Activated B cell treated with CpG ODN at 0.5 μM for 24 hours (primary cell): ENCODE measurements at regions not wholly inside any gene's neighbourhood (a gene's known extent, or its start where the extent isn't known, plus 50 kb on each side); places are given as distances from the start of the nearest gene placed in this dataset.

Experiments
- ATAC-seq: fragments of 200-7000 bp; cut with Tn5 transposase; one replicate; pipeline ENCODE4 v1.10.0; 2021; ENCODE audit warnings: low read depth, mild to moderate bottlenecking, moderate library complexity
- CTCF ChIA-PET: fragments of 350-600 bp; sonication (Branson Sonifier 250); formaldehyde crosslinking; loops from one replicate; lab custom pipeline; 2021; ENCODE audit warnings: antibody characterized with exemption; lab: Charles Lee
- POLR2A ChIA-PET: fragments of 350-600 bp; sonication (Branson Sonifier 250); formaldehyde crosslinking; loops from one replicate; lab custom pipeline; 2021; ENCODE audit warnings: antibody characterized with exemption; lab: Charles Lee
- DNase-seq: peaks from one replicate; pipeline ENCODE4 v3.0.0; 2022
- H3K27ac Mint-ChIP-seq: one replicate; pipeline ENCODE4 v1.8.0; 2020; ENCODE audit warnings: mixed read lengths
- H3K27me3 Mint-ChIP-seq: one replicate; pipeline ENCODE4 v1.8.0; 2021; ENCODE audit warnings: mixed read lengths
- H3K36me3 Mint-ChIP-seq: one replicate; pipeline ENCODE4 v1.8.0; 2021; ENCODE audit warnings: low read depth, mixed read lengths
- H3K4me1 Mint-ChIP-seq: one replicate; pipeline ENCODE4 v1.8.0; 2021; ENCODE audit warnings: mixed read lengths
- H3K4me3 Mint-ChIP-seq: one replicate; pipeline ENCODE4 v1.8.0; 2020; ENCODE audit warnings: mild to moderate bottlenecking, mixed read lengths
- H3K9me3 Mint-ChIP-seq: one replicate; pipeline ENCODE4 v1.8.0; 2020; ENCODE audit warnings: mixed read lengths
- intact Hi-C: fragments of 100-400 bp; cut with micrococcal nuclease; formaldehyde crosslinking; loops from one replicate; pipeline ENCODE4 v1.15.1; 2024
- TF ChIP-seq, protein P1 (sequence below): fragments of 200-600 bp; IDR thresholded peaks from one replicate; pipeline ENCODE4 v1.8.0; 2022; ENCODE audit warnings: antibody characterized with exemption, mild to moderate bottlenecking

DNA sequence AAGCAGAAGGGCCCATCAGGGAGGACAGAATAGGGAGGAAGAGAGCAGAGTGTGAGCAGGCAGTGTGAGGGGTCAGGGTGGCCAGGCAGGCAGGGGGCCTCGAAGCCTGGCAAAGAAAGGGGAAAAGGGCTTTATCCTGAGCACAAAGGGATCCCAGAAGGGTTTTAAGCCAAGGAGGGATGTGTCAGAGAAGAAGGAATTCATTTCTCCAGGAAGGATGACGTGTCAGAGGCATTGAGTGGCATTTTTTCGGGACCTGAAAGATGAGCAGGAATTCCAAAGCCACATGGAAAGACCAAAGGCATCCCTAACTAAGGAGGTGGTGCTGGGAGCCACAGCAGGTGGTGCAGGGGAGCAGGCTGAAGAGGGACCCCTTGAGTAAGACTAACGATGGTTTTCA, 132.1 kb downstream of the DICER1 start:
- no peak for ATAC-seq

GRCh38 chr14:95024380-95024779, 132.9 kb downstream of the DICER1 start:
- DNase-seq, result no peak
- no peaks in the 10 kb centered on the region for H3K4me1 Mint-ChIP-seq
- H3K9me3 Mint-ChIP-seq, result peaks cover 5% of the 10 kb centered on the region
- CTCF ChIA-PET, result no interaction called here
- POLR2A ChIA-PET, result no interaction called here
- peaks cover 15% of the 10 kb centered on the region for H3K27me3 Mint-ChIP-seq
- no peaks in the 10 kb centered on the region for H3K36me3 Mint-ChIP-seq
- no peak overlapping the region for H3K4me3 Mint-ChIP-seq
- H3K27ac Mint-ChIP-seq, result no peak overlapping the region
- TF ChIP-seq, protein P1, sequence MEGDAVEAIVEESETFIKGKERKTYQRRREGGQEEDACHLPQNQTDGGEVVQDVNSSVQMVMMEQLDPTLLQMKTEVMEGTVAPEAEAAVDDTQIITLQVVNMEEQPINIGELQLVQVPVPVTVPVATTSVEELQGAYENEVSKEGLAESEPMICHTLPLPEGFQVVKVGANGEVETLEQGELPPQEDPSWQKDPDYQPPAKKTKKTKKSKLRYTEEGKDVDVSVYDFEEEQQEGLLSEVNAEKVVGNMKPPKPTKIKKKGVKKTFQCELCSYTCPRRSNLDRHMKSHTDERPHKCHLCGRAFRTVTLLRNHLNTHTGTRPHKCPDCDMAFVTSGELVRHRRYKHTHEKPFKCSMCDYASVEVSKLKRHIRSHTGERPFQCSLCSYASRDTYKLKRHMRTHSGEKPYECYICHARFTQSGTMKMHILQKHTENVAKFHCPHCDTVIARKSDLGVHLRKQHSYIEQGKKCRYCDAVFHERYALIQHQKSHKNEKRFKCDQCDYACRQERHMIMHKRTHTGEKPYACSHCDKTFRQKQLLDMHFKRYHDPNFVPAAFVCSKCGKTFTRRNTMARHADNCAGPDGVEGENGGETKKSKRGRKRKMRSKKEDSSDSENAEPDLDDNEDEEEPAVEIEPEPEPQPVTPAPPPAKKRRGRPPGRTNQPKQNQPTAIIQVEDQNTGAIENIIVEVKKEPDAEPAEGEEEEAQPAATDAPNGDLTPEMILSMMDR, result no peak
- ATAC-seq, result no peak
- intact Hi-C loops, result no loop called here

More for the DNA sequence above, 132.1 kb downstream of the DICER1 start:
- H3K27me3 Mint-ChIP-seq, result peaks cover 15% of the 10 kb centered on the region
- no peak overlapping the region for H3K27ac Mint-ChIP-seq
- POLR2A ChIA-PET, result no interaction called here
- H3K4me1 Mint-ChIP-seq, result no peaks in the 10 kb centered on the region
- no peak overlapping the region for H3K4me3 Mint-ChIP-seq
- no peaks in the 10 kb centered on the region for H3K36me3 Mint-ChIP-seq
- peaks cover 6% of the 10 kb centered on the region for H3K9me3 Mint-ChIP-seq
- DNase-seq, result no peak
- TF ChIP-seq, protein P1, result no peak
- intact Hi-C loops, result no loop called here
- CTCF ChIA-PET, result no interaction called here

- POLR2A ChIA-PET, result no interaction called here
- intact Hi-C loops, result no loop called here
- ATAC-seq, result no peak
These were observed 133.4 kb downstream of the DICER1 start for GRCh38 chr14:95023886-95024285.

DNA sequence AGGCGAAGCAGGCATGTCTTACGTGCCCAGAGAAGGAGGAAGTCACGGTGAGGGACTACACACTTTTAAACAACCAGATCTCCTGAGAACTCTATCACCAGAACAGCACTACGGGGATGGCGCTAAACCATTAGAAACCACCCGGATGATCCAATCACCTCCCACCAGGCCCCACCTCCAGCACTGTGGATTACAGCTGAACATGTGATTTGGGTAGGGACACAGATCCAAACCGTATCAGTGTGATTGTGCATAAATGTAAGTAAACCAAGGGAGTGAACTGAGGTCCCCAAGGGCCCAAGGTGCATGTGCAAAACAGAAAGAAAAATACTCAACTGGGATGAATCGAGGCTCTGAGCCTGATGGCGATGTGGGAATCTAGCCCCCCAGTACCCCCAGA, 134.2 kb downstream of the DICER1 start:
- H3K4me3 Mint-ChIP-seq, result no peak overlapping the region
- ATAC-seq, result no peak
- peaks cover 15% of the 10 kb centered on the region for H3K27me3 Mint-ChIP-seq
- intact Hi-C loops, result no loop called here
- no peaks in the 10 kb centered on the region for H3K4me1 Mint-ChIP-seq
- peaks cover 5% of the 10 kb centered on the region for H3K9me3 Mint-ChIP-seq
- no peaks in the 10 kb centered on the region for H3K36me3 Mint-ChIP-seq
- DNase-seq, result no peak
- POLR2A ChIA-PET, result no interaction called here
- TF ChIP-seq, protein P1, result no peak
- CTCF ChIA-PET, result no interaction called here
- no peak overlapping the region for H3K27ac Mint-ChIP-seq

More at GRCh38 chr14:95023886-95024285, 133.4 kb downstream of the DICER1 start:
- TF ChIP-seq, protein P1, result no peak
- Mint-ChIP-seq H3K27me3 (peaks cover 15% of the 10 kb centered on the region), H3K36me3 (no peaks in the 10 kb centered on the region), H3K9me3 (peaks cover 5% of the 10 kb centered on the region), H3K4me3 (no peak overlapping the region), H3K27ac (no peak overlapping the region), H3K4me1 (no peaks in the 10 kb centered on the region)
- DNase-seq, result no peak
- CTCF ChIA-PET, result no interaction called here

- H3K27me3 Mint-ChIP-seq, result peaks cover 12% of the 10 kb centered on the region
- no peak for ATAC-seq
- intact Hi-C loops, result no loop called here
- H3K4me1 Mint-ChIP-seq, result no peaks in the 10 kb centered on the region
- ChIA-PET CTCF (no interaction called here), POLR2A (no interaction called here)
- H3K4me3 Mint-ChIP-seq, result no peak overlapping the region
- H3K36me3 Mint-ChIP-seq, result no peaks in the 10 kb centered on the region
- TF ChIP-seq, protein P1, result no peak
- no peak overlapping the region for H3K27ac Mint-ChIP-seq
- DNase-seq, result no peak
- peaks cover 5% of the 10 kb centered on the region for H3K9me3 Mint-ChIP-seq
These were observed 135.7 kb downstream of the DICER1 start for GRCh38 chr14:95021588-95021987.
